MCF 10A (cell line): ENCODE measurements at regions not wholly inside any gene's neighbourhood (a gene's known extent, or its start where the extent isn't known, plus 50 kb on each side); places are given as distances from the start of the nearest gene placed in this dataset.

Source experiments
- BruUV-seq: library from RNA; stranded (reverse); fragments of 400-500 nt; replicated peaks from 2 replicates; lab custom pipeline; 2021; lab: Mats Ljungman, UMichigan
- CTCF ChIA-PET: fragments of 300-600 bp; sonication (Branson Sonifier 250); formaldehyde crosslinking; extraction: SDS; loops from one replicate; lab custom pipeline; 2021; ENCODE audit warnings: antibody characterized with exemption, inconsistent platforms; lab: Yijun Ruan, JAX
- POLR2A ChIA-PET: fragments of 300-600, 350-650 bp; sonication (Branson Sonifier 250); formaldehyde crosslinking; extraction: SDS; loops from one replicate; lab custom pipeline; 2020; ENCODE audit warnings: antibody characterized with exemption, inconsistent platforms; lab: Yijun Ruan, JAX
- DNase-seq: peaks from one replicate; pipeline ENCODE4 v3.0.0-alpha.2; 2018; ENCODE audit not compliant: unreplicated experiment
- H3K27ac Mint-ChIP-seq: one replicate; pipeline ENCODE4 v1.8.0; 2022; ENCODE audit warnings: mild to moderate bottlenecking, low read depth, mixed read lengths; ENCODE audit not compliant: unreplicated experiment
- H3K27me3 Mint-ChIP-seq: one replicate; pipeline ENCODE4 v1.8.0; 2022; ENCODE audit warnings: mixed read lengths; ENCODE audit not compliant: insufficient read depth, unreplicated experiment
- H3K36me3 Mint-ChIP-seq: one replicate; pipeline ENCODE4 v1.8.0; 2022; ENCODE audit warnings: mild to moderate bottlenecking, moderate library complexity, mixed read lengths; ENCODE audit not compliant: insufficient read depth, unreplicated experiment
- H3K4me1 Mint-ChIP-seq: one replicate; pipeline ENCODE4 v1.8.0; 2022; ENCODE audit warnings: mixed read lengths; ENCODE audit not compliant: insufficient read depth, unreplicated experiment
- H3K4me3 Mint-ChIP-seq: one replicate; pipeline ENCODE4 v1.8.0; 2022; ENCODE audit warnings: mild to moderate bottlenecking, moderate library complexity, mixed read lengths; ENCODE audit not compliant: unreplicated experiment
- H3K9me3 Mint-ChIP-seq: one replicate; pipeline ENCODE4 v1.8.0; 2022; ENCODE audit warnings: mixed read lengths; ENCODE audit not compliant: unreplicated experiment
- CTCF ChIP-seq: fragments of 200-600 bp; IDR thresholded peaks from one replicate; pipeline ENCODE4 v1.8.0; 2022; ENCODE audit warnings: antibody characterized with exemption, mild to moderate bottlenecking; ENCODE audit not compliant: unreplicated experiment
- intact Hi-C: fragments of 100-400 bp; cut with micrococcal nuclease; formaldehyde crosslinking; loops from 2 replicates; pipeline ENCODE4 v1.14.1; 2022

- no TSS peak for BruUV-seq
- H3K27ac Mint-ChIP-seq = no peak overlapping the region
- intact Hi-C loops = no loop called here
- peaks cover 18% of the 10 kb centered on the region for H3K27me3 Mint-ChIP-seq
- H3K4me1 Mint-ChIP-seq = no peaks in the 10 kb centered on the region
- H3K4me3 Mint-ChIP-seq = no peak overlapping the region
- no peak for DNase-seq
- no peaks in the 10 kb centered on the region for H3K9me3 Mint-ChIP-seq
- ChIA-PET POLR2A (no interaction called here), CTCF (no interaction called here)
- no peak for TF ChIP-seq CTCF
- peaks cover 6% of the 10 kb centered on the region for H3K36me3 Mint-ChIP-seq
Measured at GRCh38 chr1:10915594-10915993, 96.9 kb upstream of the TARDBP start.

DNA sequence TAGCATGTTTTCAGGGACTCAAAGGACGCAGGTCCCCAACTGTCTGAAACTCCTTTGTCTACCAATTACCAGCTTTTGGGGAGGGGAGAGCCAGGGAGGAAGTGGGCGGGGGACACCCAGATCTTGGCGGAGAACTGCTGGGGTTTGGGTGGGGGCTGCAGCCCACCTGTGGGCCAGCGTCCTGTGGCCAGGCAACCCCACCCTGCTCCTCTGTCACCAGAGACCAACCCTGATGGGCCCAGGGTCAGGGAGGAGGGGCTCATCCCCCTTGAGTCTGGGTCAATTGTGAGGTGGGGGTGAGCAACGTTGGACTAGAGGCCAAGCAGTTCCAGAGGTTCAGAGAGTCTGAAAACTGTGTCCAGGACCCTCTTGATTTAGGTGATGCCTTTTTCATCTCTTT, 96.1 kb upstream of the TARDBP start:
- BruUV-seq = no TSS peak
- CTCF ChIA-PET = no interaction called here
- Mint-ChIP-seq H3K4me1 (no peaks in the 10 kb centered on the region), H3K36me3 (peaks cover 6% of the 10 kb centered on the region), H3K27ac (no peak overlapping the region), H3K27me3 (peaks cover 18% of the 10 kb centered on the region), H3K9me3 (no peaks in the 10 kb centered on the region), H3K4me3 (no peak overlapping the region)
- no peak for TF ChIP-seq CTCF
- no peak for DNase-seq
- intact Hi-C loops = no loop called here
- POLR2A ChIA-PET = no interaction called here

DNA sequence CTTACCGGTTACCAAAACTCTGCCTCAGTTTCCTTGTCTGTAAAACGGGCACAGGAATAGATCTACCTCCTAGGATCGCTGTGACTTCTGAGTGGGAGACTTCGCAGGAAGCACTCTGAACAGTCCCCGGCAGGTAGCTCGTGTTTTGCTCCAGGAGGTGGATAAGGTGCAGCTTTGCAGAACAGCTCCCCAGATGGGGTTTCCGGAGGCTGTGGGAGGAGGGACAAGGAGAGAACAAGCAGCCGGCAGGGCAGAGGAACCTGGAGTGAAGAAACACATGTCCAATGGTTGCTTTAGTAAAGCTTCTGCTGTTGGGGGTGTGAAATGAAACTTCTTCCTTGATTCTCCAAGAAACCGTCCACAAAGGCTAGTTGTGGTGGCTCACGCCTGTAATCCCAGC, 95.5 kb upstream of the TARDBP start:
- intact Hi-C loops = no loop called here
- H3K36me3 Mint-ChIP-seq = peaks cover 6% of the 10 kb centered on the region
- POLR2A ChIA-PET = no interaction called here
- H3K9me3 Mint-ChIP-seq = no peaks in the 10 kb centered on the region
- no peak for TF ChIP-seq CTCF
- peaks cover 18% of the 10 kb centered on the region for H3K27me3 Mint-ChIP-seq
- no peak overlapping the region for H3K4me3 Mint-ChIP-seq
- BruUV-seq = no TSS peak
- no peak overlapping the region for H3K27ac Mint-ChIP-seq
- CTCF ChIA-PET = interaction anchor here (0.6 kb wide), 1 partner anchor 12 kb away, joined by 3 read pairs; no protein-coding TSS in a partner anchor
- no peaks in the 10 kb centered on the region for H3K4me1 Mint-ChIP-seq
- DNase-seq = no peak

- no peak overlapping the region for H3K27ac Mint-ChIP-seq
- H3K36me3 Mint-ChIP-seq = peaks cover 6% of the 10 kb centered on the region
- no peak for DNase-seq
- H3K4me3 Mint-ChIP-seq = no peak overlapping the region
- intact Hi-C loops = no loop called here
- ChIA-PET POLR2A (interaction anchor here (0.7 kb wide), 1 partner anchor 9 kb away, joined by 3 read pairs; no protein-coding TSS in a partner anchor), CTCF (interaction anchor here (0.5 to 0.9 kb wide), 3 partner anchors 12 to 42 kb away, joined by 3 to 8 read pairs (median 3); no protein-coding TSS in a partner anchor)
- TF ChIP-seq CTCF = no peak
- BruUV-seq = no TSS peak
- no peaks in the 10 kb centered on the region for H3K4me1 Mint-ChIP-seq
- no peaks in the 10 kb centered on the region for H3K9me3 Mint-ChIP-seq
- H3K27me3 Mint-ChIP-seq = peaks cover 18% of the 10 kb centered on the region
Measured at GRCh38 chr1:10917513-10918454, 94.7 kb upstream of the TARDBP start.
